ENCODE measurements at regions not wholly inside any gene's neighbourhood (a gene's known extent, or its start where the extent isn't known, plus 50 kb on each side); places are given as distances from the start of the nearest gene placed in this dataset.
A peak's percentile ranks its signal among the peaks of the same experiment; 100 is the strongest.
"Not testable (repeated sequence)": the region's sequence is repeated elsewhere in the genome, so short reads cannot be mapped to it uniquely, and the experiment has no call there.

DNA sequence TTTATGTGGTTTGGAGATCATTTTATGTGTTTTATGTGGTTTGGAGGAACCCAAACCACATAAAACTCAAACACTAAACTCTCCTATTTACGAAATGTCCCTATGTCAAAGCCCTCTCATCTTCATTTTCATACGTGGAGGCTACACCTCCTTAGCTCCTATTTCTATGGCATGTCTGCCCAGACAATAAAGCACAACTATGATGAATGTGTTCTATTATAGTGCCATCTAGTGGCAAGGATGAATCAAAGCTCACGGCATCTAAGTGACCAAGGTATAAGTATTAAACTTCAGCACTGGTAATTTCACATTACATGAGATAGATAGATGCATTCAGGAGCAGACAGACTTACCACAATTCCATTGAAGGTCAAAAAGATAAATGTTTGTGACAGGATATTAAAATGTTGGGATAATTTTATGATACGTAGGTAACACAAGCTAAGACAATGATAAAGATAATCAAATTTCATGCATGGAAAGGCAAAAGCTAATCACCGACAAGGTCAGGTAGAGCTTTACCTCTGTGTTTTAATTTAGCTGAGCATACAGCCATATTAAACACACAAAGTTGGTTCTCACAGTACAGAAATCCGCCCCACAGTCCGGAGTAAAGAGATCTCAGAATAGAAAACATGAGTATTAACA, 130.6 kb upstream of the FHIT start:
- DNase-seq: peak; percentile 53

DNA sequence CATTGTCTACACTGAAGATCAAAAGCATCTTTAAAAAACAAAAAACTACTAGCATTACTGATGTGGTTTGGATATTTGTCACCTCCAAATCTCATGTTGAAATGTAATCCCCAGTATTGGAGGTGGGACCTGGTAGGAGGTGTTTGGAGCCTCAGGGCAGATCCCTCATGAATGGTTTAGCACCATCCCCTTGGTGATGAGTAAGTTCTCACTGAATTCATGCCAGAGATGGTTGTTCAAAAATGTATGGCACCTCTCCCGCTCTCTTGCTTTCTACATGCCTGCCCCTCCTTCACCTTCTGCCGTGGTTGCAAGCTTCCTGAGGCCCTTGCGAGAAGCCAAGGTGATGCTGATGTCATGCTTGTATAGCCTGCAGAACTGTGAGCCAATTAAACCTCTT, 136.6 kb upstream of the FHIT start:
- no peak for DNase-seq

- DNase-seq: not testable (repeated sequence)
These were observed 142.3 kb upstream of the FHIT start for GRCh38 chr3:61393480-61393947.

- no peak for DNase-seq
These were observed 150.1 kb upstream of the FHIT start for GRCh38 chr3:61401359-61401758.

- DNase-seq: no peak
These were observed 154.0 kb upstream of the PTPRG start for GRCh38 chr3:61407397-61407796.

DNA sequence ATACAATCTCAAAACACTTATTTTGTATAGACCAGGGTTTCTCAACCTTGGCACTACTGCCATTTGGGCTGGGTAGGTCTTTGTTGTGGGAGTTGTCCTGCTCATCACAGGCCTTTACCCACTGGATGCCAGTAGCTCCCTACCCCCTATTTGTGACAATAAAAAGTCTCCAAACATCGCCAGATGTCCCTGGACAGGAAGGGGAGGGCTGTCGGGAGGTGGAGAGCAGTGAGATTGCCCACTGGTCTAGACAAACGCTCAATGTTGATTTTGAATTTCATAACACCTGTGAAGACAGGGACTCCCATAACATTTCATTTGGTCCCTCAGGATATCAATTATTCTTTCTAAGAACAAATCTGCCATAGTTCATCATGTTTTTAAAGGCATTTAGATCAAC, 151.7 kb upstream of the PTPRG start:
- DNase-seq: no peak

- not testable (repeated sequence) for DNase-seq
These were observed 151.0 kb upstream of the PTPRG start for GRCh38 chr3:61410358-61410757.

DNA sequence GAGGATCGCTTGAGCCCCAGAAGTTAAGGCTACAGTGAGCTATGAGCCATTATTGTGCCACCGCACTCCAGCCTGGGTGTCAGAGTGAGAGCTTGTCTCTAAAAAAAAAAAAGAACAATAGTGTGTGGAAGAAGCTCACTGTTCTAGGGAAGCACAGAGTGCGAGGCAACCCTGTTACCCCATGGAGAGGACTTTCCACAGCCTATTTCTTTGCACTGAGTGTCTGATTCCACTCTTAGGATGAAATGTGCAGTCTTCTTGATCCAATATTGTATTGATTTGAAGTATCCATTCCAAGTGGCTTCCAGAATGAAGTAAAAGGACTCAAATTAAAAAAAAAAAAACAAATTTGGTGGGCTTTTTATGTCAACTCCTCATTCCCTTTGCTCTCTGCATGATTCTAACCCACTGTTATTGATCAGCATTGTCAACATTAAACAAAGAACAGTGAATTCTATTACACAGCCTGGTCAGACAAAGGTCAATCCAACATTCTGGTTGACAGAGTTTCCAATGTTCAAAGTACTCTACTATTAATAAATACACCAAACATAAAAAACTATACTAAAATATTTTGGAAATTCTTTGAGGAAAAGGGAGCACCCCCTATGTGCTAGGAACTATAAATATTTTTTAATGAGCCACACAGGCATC, 150.2 kb upstream of the PTPRG start:
- no peak for DNase-seq

- no peak for DNase-seq
These were observed 146.9 kb upstream of the PTPRG start for GRCh38 chr3:61414456-61414855.

DNA sequence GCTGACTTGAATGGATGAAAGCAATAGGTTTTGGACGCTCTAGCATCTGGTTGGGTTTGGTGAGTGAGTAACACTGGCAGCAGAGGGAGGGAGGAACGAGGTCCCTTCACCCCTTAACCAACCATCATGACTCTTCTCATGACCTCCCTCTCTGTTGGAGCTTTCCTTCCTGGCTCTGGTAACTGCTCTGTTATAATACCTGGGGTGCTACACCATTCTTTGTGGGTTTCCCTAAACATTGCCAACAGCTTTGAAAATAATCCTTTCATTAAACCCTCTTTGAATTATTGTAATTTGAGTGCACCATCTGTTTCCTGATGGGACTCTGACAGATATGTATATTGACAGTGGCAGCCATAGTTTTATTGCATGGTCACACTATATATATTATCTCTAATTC, 146.2 kb upstream of the PTPRG start:
- no peak for DNase-seq

- no peak for DNase-seq
These were observed 144.8 kb upstream of the PTPRG start for GRCh38 chr3:61416618-61417017.

DNA sequence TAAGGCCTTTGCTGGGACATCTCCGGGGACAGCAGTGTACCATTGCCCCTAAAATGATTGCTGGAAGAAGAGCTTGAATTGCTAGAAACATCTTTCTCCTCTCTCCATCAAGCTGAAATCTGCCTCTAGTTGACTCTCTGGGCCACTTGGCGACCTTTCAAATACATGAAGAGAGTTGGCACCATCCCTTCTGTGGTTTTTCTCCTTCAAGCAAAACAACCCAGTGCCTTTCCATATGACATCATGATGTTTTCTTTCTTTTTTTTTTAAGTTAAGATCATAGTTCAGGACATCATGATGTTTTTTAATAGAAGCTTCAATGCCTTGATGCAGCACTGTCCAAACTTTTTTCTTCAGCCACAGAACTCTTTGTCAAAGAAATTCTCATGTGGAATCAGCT, 144.0 kb upstream of the PTPRG start:
- no peak for DNase-seq

DNA sequence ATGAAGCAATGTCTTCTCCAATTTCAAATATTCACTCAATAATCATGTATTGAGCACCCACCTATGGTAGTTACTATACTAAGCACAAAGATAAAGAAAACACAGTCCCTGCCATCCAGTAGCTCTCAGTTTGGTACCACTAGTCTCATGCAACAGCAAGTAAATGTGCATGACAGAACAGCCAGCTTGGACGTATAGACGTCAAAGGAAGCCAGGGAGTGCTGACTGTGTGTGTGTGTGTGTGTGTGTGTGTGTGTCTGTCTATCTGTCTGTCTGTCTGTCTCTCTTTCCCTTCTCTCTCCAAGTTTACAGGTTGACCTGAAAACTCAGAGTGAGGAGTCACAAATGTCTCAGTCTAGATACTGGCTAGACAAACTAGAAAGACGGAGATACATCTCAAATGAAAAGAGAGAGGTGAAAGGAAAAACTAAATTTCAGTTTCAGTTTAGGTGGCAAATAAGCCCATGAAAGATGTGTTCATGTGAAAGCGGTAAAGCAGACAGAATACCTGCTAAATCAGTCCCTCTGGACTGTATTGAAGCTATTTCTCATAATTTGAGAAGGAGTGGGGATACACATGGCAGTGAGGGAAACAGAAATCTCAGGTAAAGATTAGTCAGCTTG, 141.1 kb upstream of the PTPRG start:
- no peak for DNase-seq

DNA sequence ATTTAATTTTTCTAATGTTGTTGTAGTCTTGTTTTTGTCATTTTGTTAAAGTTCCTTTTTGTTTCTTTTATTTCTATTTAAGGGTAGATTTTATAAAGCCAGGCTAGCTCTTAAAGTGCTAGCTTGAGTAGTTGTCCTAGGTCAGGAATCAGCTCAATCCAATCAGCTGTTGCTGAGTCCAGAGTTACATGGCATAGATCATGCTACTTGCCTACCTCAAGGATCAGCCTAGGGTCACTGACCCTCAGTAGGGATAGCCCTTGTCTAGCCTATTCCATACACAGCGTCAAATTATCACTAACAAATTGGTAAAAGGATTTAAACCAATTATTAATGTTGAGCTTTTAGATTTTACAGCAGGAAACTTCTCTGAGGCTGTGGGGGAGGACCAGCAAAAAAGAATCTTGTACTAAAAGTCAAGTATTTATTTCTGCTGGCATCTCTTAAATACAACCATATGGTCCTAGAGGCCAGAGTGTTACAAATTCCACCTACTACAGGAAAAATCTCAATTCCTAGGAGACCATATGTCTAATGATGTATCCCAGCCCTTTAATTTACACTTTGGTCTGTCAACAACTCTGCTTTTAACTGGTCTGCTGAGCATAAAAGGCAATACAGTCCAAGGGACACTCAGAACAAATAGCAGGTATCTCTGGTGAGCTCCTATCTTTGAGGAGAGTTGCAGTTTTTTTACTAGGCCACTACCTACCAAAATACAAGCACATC, 138.3 kb upstream of the PTPRG start:
- no peak for DNase-seq

- no peak for DNase-seq
These were observed 136.0 kb upstream of the PTPRG start for GRCh38 chr3:61425356-61425755.

DNA sequence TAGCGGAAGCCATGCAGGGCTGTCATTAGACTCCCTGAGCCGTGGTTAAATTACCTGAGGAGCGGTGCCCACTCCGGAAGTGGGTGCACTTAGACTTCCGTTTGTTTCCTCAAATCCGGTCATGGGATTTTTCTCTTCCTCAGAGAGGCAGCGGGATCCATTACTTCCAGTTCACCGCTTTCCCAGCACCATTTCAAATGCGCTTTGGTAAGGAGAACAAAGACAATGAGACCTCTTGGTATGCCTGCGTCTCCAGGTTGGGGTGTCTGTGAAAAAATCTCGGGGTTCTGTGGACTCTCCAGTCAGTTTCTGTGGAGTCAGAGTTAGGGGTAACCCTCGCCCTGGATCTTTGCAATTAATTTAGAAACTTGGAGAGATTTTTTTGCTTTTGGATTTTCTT, 132.3 kb upstream of the PTPRG start:
- DNase-seq: no peak

DNA sequence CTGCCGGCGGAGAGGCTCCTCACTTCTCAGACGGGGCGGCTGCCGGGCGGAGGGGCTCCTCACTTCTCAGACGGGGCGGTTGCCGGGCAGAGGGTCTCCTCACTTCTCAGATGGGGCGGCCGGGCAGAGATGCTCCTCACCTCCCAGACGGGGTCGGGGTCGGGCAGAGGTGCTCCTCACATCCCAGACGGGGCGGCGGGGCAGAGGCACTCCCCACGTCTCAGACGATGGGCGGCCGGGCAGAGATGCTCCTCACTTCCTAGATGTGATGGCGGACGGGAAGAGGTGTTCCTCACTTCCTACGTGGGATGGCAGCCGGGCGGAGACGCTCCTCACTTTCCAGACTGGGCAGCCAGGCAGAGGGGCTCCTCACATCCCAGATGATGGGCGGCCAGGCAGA, 126.5 kb upstream of the PTPRG start:
- DNase-seq: not testable (repeated sequence)

DNA sequence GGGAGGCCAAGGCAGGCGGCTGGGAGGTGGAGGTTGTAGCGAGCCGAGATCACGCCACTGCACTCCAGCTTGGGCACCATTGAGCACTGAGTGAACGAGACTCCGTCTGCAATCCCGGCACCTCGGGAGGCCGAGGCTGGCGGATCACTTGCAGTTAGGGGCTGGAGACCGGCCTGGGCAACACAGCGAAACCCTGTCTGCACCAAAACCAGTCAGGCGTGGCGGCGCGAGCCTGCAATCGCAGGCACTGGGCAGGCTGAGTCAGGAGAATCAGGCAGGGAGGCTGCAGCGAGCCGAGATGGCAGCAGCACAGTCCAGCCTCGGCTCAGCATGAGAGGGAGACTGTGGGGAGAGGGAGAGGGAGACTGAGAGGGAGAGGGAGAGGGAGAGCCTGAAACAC, 126.0 kb upstream of the PTPRG start:
- DNase-seq: not testable (repeated sequence)

DNA sequence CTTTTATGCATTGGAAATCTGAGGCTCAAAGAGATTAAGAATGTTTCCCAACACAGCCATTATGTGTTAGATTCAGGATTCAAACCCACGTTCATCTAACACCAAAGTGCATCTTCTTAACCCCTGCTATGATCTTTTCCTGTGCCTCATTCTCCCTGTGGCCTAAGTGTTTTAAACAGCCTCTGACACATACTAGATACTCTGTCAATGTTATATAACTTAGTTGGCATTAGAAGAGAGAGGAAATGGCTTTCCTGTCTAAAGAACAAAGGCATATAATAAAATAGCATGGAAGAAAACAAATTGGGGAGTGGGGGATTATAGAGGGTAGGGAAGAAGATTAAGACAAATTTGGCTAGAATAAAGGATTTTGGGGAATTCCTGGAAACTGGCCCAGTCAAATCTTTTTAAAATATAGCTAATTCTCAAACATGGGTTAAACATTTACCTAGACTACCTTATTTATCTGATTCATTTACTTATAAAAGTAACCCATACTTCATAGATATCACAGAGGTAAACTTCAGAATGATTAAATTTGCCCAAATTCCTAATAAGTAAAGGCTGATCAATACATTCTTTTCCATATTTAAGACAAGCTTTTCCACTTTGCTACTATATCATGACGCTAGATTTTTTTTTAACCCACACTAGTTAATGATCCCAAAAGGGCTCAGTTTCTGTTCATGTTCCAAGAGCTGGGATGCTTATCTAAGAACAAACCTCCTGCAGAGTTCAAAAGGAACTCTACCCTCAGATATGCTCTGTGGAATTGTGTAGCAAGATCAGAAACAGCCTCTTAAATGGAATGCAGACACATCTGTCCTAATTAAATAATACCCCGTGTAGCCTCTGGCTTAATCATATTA, 122.9 kb upstream of the PTPRG start:
- DNase-seq: no peak

- DNase-seq: no peak
These were observed 122.3 kb upstream of the PTPRG start for GRCh38 chr3:61439122-61439458.

GRCh38 chr3:61442696-61443095, 118.7 kb upstream of the PTPRG start:
- DNase-seq: no peak

GRCh38 chr3:61443886-61444285, 117.5 kb upstream of the PTPRG start:
- DNase-seq: no peak

DNA sequence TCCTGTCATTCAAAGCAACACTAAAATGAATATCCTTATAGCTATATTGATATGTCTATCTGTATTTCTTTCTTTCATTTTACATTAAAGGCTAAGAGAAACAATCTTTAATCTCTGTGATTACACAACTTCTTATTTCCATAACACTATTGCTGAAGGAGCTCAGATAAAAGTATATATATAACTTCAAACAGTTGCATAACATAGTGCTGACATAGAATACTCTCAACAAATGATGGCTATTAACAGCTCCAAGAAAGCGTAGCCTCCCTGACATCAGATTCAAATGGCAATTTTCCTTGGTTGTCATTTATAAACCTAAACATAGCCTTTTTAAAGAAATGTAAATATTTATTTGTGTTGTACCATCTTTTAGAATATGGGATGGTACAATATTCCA, 116.6 kb upstream of the PTPRG start:
- no peak for DNase-seq
